ENCODE measurements at regions not wholly inside any gene's neighbourhood (a gene's known extent, or its start where the extent isn't known, plus 50 kb on each side); places are given as distances from the start of the nearest gene placed in this dataset.

- no peaks in the 10 kb centered on the region for H3K79me2 ChIP-seq (ENCODE audit: control insufficient read depth in 1 of 2, insufficient read depth in 2 of 2, low read length in 2 of 2)
- H3K56ac ChIP-seq (replicated peaks; ENCODE audit: insufficient read length, low read depth, low read length) = no peak overlapping the region
- no peaks in the 10 kb centered on the region for H3K9me3 ChIP-seq (ENCODE audit: insufficient read depth in 2 of 2, low read depth in 1 of 2, low read length in 1 of 2)
- H4K8ac ChIP-seq (ENCODE audit: extremely low read depth, insufficient read depth, low read length) = no peak overlapping the region
- H4K20me1 ChIP-seq (replicated peaks in 1 of 2; ENCODE audit: control insufficient read depth in 1 of 2, insufficient read depth in 2 of 2, low read length in 2 of 2) = no peaks in the 10 kb centered on the region
- H3K27me3 ChIP-seq (replicated peaks in 1 of 4; ENCODE audit: control insufficient read depth in 3 of 4, extremely low read depth in 1 of 4, insufficient read depth in 3 of 4, low read length in 3 of 4) = no peaks in the 10 kb centered on the region
- H3K18ac ChIP-seq (ENCODE audit: extremely low read depth, low read length) = no peak overlapping the region
- no peak overlapping the region for H4K5ac ChIP-seq (ENCODE audit: insufficient read length, low read depth, low read length)
- POLR2A ChIA-PET (ENCODE audit: partially characterized antibody) = no interaction called here
- H2BK15ac ChIP-seq (ENCODE audit: low read length) = 0 out of 2 replicates have a peak overlapping the region, but pooled peaks have one; percentile 46
- WGBS, 2 experiments (ENCODE audit: extremely low coverage in 1 of 2, insufficient coverage in 1 of 2, insufficient read length in 1 of 2, insufficient replicate concordance in 2 of 2, low coverage in 1 of 2, low lambda C conversion rate in 2 of 2, missing lambda C conversion rate in 1 of 2) = 94% methylated on average over 15 of the region's 15 CpGs; no CpG with 5 or more reads in 1 of the 2 experiments
- H2AFZ ChIP-seq (ENCODE audit: low read length) = no peak overlapping the region
- H3K23ac ChIP-seq (ENCODE audit: insufficient read length) = no peak overlapping the region
- H2AK5ac ChIP-seq (ENCODE audit: low read depth, low read length) = no peak overlapping the region
- no peaks in the 10 kb centered on the region for H3K23me2 ChIP-seq (ENCODE audit: low read depth, low read length)
- no peak overlapping the region for H2BK20ac ChIP-seq (ENCODE audit: low read length)
- no peaks in the 10 kb centered on the region for H3K36me3 ChIP-seq (ENCODE audit: control insufficient read depth in 2 of 4, insufficient read depth in 4 of 4, low read length in 3 of 4)
- H3K4me1 ChIP-seq (replicated peaks in 1 of 4; ENCODE audit: control insufficient read depth in 3 of 4, insufficient read depth in 4 of 4, low read length in 3 of 4) = peaks cover 8 to 20% (median 14%) of the 10 kb centered on the region in 4 experiments
- no peak overlapping the region; the same call in 1 of the 2 replicates for H2BK12ac ChIP-seq (ENCODE audit: low read depth, low read length)
- H3K4me3 ChIP-seq (ENCODE audit: extremely low read depth in 1 of 4, insufficient read depth in 2 of 4, low read depth in 3 of 4, low read length in 4 of 4) = no peak overlapping the region
- H3K14ac ChIP-seq (ENCODE audit: insufficient read length) = no peak overlapping the region
- H4K91ac ChIP-seq (replicated peaks; ENCODE audit: insufficient read length, low read length) = no peak overlapping the region
- peak overlapping the region; percentile 9; the same call in 1 of the 2 replicates for H2BK5ac ChIP-seq (ENCODE audit: low read depth, low read length)
- no peak overlapping the region for H3K4me2 ChIP-seq (ENCODE audit: insufficient read depth in 1 of 2, low read depth in 2 of 2, low read length in 2 of 2)
- DNase-seq (ENCODE audit: low read depth in 1 of 2, low spot score in 2 of 2) (no peak), FAIRE-seq (no peak)
- no peak overlapping the region for H3K4ac ChIP-seq (replicated peaks; ENCODE audit: insufficient read length, low read depth, low read length)
- no peak overlapping the region for H3K9ac ChIP-seq (replicated peaks in 1 of 4; ENCODE audit: extremely low read depth in 1 of 4, low read depth in 3 of 4, low read length in 3 of 4)
- H3K27ac ChIP-seq (ENCODE audit: low read depth, low read length) = no peak overlapping the region
- CTCF ChIA-PET (ENCODE audit: partially characterized antibody) = no interaction called here
- no peak overlapping the region for H2BK120ac ChIP-seq (replicated peaks; ENCODE audit: low read depth, low read length)
- H3K79me1 ChIP-seq (ENCODE audit: low read depth, low read length) = no peaks in the 10 kb centered on the region
- no peak for TF ChIP-seq CHD7 (IDR thresholded peaks at IDR 0.05; ENCODE audit: insufficient replicate concordance, low read length)
These were observed 93.7 kb upstream of the SFSWAP start for GRCh38 chr12:131617179-131617578.

Data from H1 (cell line).